ENCODE measurements at regions not wholly inside any gene's neighbourhood (a gene's known extent, or its start where the extent isn't known, plus 50 kb on each side); places are given as distances from the start of the nearest gene placed in this dataset.

DNA sequence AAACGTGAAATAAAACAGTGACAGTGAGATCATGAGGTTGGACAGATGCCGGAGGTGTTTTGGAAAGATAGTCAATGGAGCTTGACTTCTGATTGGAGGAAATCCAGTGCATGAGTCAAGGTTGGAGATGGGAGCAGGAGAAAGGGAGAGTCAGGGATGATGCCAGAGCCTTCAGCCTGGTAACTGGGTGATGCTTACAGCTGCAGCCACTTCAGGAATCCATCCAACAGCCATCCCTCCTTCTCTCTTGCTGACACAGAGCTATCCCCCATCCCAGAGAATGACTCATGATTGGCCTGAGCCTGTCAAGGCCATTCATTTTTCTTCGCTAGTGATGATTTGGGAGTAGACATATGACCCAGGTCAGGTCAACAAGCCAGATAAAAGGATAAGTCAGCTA is 112.8 kb downstream of the SAMD5 start:
- DNase-seq = no peak

- no peak for DNase-seq
Measured at GRCh38 chr6:147621961-147622360, 113.5 kb downstream of the SAMD5 start.

DNA sequence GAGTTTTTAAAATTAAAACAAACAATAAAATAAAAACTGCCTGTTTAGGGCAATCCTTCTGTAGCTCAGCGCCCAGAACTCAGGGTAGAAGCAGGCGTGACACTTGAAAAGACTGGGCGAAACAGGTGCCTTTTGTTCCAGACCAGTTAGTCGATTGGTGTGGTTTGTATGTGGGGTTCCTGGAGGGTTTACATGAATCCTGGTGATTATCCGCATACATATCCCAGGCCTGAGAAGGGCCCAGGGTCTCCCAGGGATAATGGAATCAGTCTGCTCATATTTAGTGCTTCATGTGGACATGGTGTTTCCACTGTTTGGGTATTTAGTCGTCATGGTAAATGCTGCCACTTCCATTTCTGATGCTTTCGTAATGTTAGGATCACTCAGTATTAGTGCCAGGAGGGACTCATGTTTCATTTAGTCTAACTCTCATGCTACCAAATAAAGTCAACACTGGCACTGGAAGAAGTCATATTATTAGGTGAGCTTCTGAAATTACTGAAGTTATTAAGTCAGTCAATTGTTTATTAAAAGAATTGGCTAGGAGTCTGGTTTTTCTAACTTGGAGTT is 116.5 kb downstream of the SAMD5 start:
- DNase-seq = no peak

DNA sequence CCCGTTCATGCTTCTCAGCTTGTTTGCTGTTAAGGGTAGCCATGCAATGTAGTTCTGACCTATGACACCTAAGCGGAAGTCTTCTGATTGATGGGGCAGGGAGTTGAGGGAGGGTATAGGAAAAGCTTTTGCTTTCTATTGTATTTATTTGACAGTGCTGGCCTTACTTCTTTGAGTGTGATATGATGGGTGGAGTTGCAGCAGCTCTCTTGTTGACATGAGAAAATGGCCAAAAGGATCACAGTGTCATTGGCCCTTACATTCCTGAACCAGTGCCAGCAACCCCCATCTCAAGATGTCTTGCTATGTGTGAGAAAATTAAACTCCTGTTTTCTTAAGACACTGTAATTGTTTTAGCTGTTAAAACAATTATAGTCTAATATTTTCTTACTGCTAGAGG is 117.5 kb downstream of the SAMD5 start:
- no peak for DNase-seq

DNA sequence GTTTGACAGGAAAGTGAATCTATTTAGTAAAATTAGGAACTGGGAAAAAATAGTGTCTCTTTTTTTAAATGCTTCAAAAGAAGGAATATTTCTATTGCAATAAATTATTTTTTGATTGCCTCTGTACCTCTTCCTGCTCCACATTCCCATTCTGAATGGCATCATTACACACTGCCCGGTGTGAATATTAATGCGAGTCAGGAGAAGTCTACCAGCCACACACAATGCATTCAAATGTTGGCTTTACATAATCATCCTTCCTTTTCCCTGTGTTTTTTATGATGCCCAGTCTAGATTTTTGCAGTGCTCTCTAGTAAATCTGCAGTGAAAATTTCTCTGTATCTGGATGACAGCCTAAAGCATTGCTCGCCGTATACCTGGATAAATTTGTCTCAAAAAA is 118.9 kb downstream of the SAMD5 start:
- DNase-seq = no peak

DNA sequence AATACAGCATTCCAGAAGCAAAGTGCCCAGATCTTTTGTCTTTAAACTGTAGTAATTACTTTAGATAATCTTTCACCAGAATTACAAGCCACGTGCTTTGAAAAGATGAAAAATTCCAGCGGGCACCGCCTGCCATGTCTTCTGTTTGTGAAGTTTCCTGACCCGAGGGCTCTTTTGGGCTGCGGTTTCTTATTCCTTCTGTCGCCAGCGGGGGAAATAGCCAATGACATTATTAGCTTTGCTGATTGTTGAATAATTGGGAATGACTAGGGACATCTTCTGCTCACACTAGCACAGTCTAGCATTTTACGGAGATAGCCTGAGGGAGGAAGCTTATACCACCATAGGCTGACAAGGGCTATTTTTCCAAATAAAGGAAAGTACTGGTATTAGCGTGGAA is 124.7 kb downstream of the SAMD5 start:
- DNase-seq = no peak

DNA sequence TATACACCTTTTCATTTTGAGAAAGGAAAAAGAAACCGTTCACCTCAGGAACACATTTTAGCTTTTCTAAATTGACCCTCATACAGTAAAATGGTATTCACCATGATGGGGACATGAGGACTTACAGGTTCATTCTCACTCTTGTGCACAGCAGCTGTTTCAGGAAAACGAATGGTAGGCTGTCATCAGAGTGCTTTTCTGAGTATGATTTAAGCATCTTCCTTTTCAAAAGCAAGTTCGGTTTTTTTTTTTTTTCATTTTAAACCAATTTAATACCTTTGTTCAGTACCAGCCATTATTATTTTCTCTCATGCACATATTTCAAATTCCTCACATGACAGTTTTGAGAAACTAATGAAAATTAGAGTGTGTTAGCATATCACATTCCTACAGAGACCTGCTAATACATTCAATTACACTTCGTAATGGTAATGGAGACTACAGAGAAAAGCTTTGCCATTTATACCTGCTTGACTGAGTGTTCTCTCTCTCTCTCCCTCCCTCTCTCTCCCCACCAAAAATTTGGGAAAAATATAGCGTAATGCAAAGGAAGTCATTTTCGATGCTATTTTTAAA is 129.2 kb downstream of the SAMD5 start:
- DNase-seq = no peak

DNA sequence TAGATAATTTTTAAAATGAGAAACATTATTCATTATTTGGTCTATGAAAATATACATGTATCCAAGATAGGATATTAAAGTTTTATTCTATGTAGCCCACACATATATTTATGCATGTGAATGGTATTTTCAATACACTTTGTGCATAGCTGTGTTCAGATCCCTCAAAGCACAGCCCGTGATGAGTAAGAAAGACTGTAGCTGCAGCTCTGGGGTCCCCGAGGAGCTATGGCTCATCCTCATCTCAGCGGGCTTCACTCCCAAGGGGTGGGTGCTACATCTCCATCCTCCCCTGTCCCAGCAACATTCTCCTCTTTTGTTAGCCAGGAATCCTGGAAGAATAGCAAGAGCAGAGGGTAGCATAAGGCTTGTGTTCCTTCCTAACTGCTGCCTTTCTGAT is 130.8 kb downstream of the SAMD5 start:
- DNase-seq = no peak

DNA sequence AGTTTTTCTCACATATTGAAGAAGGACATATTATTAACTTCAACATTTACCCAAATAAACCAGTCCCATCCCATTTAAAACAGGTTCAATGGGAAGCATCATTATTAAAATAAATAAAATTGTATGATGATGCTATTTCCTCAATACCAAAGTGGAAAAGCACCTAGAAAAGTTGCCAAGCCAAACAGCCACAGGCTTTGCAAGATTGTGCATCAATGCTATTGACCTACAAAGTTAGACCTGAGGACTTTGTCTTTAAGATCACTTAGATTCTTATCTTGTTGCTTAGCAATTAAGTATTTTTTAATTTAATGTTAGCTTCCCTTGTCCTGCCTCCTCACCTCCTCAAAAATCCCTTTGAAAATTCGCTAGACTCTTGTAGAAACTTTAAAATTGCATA is 132.1 kb downstream of the SAMD5 start:
- DNase-seq = no peak

DNA sequence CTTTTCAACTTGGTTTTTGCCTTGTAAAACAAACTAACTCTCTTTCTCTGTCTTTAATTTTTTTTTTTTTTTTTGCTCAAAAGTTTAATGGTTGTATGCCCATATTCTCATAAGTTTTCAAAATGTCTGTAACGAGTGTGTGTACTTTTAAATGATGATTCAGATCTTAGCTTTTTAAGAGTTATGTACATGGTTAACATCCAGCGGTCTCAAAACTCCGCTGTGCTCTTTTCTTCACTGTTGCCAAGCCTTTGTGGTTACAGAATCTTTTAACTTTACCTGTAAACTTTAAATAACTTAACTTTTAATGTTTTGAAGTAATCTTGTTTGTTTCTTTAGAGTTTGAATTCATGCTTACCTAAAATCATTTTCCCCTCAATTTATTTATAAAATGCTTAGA is 133.0 kb downstream of the SAMD5 start:
- no peak for DNase-seq

DNA sequence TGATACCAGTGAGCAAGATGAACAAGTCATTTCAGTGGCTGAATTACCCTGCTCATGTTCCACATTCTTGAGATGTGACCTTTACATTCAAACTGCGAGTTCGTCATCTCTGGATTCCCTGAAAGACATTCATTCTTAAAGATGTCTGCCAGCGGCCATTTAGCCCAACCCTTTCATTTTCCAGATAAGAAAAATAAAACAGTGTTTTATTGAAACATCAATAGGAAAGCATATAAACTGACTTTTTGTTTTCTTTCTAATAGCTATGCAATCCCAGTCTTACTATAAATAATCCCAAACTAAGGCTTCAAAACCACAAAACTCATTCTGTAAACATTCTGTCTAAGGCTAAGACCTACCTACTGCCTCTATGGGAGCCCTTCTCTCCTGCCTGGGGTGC is 134.0 kb downstream of the SAMD5 start:
- DNase-seq = no peak

GRCh38 chr6:147643341-147644200 is 135.1 kb downstream of the SAMD5 start:
- DNase-seq = no peak

GRCh38 chr6:147648916-147649315 is 140.4 kb downstream of the SAMD5 start:
- no peak for DNase-seq

DNA sequence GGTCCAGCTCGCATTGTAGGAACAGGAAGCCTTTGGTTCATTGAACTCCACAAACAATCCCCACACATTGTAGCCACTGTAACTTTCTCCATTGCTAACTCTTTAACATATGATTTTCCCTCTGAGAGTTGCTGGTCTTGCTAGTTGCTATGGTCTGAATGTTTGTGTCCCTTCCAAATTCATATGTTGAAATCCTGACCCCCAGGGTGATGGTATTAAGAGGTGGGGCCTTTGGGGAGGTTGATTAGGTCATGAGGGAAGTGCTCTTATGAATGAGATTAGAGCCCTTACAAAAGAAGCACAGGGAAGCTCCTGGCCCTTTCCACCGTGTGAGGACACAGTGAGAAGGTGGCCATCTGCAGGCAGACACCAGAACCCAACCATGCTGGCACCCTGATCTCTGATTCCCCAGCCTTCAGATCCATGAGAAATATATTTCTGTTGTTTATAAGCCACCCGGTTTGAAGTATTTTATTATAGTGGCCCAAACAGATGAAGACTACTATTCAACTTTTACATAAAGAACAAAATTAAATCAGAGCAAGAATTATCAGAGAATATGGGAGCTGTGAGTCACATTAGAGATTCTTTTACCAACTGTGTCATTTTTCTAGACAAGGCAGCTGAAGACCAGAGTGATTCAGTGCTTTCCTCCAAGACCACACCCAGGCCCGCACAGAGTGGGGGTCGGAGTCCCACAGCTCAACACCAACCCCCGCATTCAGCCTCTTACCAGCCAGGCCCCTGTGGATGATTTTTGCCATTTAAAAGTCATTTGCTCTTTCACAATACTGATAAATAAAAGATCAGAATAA is 143.0 kb downstream of the SAMD5 start:
- DNase-seq = no peak

DNA sequence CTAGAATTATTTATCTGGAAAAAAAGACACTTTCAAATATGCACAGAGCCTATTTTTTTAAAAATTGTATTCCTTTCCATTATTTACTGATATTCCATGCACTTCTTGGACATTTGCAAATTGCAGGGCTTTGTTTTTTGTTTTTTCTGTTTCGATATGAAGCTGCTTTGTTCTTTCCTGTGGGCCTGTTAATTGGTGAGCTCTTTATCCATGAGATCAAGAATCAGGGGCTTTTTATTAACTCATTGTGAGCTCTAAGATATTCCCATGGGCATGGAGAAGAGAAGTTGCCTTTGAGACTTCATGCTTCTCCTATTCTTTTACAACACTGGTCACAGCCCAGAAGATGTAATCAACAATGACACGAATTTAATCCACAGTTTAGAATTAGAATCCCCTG is 145.1 kb downstream of the SAMD5 start:
- no peak for DNase-seq

DNA sequence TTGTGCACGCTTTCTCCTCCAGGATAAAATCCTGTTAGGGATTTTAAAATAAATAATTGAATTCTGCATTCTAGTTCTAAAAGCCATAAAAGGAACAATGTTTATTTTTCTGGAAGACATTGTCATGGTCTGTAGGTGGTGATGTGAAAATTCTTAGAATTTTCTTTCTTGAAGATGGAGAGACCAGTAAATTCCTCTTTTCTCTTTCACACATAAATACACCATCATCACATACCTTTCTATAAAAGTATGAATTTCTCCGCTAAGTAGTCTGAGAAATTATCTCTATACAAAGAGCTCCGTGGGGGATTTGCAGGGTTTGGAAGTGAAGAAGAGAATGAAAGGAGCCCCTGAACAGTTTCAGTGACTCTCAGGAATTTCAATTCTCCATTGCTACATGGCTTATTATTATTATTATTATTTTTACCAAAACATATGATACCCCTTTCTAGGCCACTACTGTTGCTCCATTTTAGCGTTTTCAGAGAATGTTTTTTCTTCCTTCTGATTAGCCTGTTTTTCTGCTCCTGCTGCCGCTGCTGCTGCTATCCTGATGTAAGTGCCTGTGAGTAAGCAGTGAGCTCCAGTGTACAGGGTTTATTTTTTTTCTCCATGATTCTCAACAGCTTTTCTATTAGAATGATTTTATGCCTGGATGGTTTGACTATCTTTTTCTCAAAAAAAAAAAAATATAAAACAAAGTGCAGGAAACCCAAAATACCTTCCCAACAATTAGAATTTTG is 145.8 kb downstream of the SAMD5 start:
- DNase-seq = no peak

DNA sequence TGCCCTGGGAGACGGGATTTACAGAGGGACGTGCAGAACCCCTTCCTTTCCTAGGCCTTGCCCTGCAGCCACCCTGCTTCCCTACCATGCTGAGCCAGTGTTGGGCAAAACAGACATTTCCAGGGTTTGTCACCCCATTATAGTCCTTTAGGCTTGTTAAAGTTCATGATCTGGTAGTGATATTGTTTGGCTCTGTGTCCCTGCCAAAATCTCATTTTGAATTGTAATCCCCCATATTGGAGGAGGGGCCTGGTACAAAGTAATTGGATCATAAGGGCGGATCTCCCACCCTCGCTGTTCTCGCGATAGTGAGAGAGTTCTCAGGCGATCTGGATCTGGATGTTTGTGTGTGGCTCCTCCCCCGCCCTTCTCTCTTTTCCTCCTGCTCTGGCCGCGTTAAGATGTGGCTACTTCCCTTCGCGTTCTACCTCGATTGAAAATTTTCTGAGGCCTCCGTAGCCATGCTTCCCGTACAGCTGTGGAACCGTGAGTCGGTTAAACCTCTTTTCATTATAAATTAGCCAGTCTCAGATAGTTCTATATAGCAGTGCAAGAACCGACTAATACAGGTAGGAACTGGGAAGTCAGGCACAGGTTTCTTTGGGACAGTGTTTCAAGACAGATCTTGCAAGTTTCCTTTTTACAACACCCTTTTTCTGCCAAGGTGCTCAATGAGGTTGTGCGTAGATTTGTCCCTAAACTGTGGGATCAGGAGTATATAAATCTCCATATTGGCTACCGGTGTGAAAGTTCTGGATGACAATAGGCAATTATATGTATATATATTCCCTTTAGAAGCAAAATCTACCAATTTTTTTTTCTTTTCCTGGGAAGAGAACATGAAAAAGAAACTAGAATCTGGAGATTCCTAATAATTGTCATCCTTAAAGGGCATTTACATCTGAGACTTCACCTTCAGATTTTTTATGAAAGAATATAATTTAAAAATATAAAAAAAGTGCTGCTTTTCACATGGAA is 152.1 kb downstream of the SAMD5 start:
- DNase-seq = no peak

- DNase-seq = no peak
Measured at GRCh38 chr6:147662646-147663045, 154.2 kb downstream of the SAMD5 start.

DNA sequence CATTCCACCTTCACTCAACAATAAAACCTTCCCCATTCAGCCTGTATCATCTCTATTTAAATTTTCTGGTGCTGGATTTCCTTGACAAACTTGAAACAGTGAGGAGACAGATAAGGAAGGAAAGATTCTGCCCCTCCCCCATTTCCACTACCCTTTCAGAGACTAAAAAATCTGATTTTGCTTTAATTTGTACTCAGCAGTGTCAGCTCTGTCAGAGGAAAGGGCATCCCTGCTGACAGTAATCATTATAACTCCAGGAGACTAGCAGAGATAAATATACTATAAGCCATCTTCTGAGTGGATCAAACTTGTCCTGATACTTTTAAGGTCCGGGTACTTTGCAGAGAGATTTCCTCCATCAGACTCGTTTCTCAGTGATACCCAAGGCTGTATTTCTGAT is 155.6 kb downstream of the SAMD5 start:
- DNase-seq = no peak

GRCh38 chr6:147666255-147666654 is 157.8 kb downstream of the SAMD5 start:
- no peak for DNase-seq

- DNase-seq = no peak
Measured at GRCh38 chr6:147667082-147667481, 158.6 kb downstream of the SAMD5 start.

GRCh38 chr6:147674099-147674498 is 165.6 kb downstream of the SAMD5 start:
- no peak for DNase-seq
